Keratinocyte (primary cell): ENCODE measurements at regions not wholly inside any gene's neighbourhood (a gene's known extent, or its start where the extent isn't known, plus 50 kb on each side); places are given as distances from the start of the nearest gene placed in this dataset.
A peak's percentile ranks its signal among the peaks of the same experiment; 100 is the strongest.

ENCODE experiments used
- DNase-seq: peaks from one replicate; pipeline ENCODE4 v3.0.0-alpha.2; 2011; ENCODE audit warnings: low read depth, missing footprints, low spot score
- FAIRE-seq: peaks from 2 replicates; lab custom pipeline; 2011; peaks lifted over from hg19 to GRCh38; lab: Jason Lieb, UNC
- H2AFZ ChIP-seq: 2 replicates; pipeline ENCODE4 v1.6.0; 2012; ENCODE audit warnings: low read length, control low read depth, inconsistent platforms; ENCODE audit not compliant: control insufficient read depth
- H3K27ac ChIP-seq: 2 replicates; pipeline ENCODE4 v1.5.1; 2011; ENCODE audit warnings: low read length; ENCODE audit not compliant: control insufficient read depth, insufficient read depth
- H3K27me3 ChIP-seq: 3 replicates; pipeline ENCODE4 v1.6.0; 2011; ENCODE audit warnings: low read length; ENCODE audit not compliant: control insufficient read depth, insufficient read depth; ENCODE audit errors: extremely low read depth
- H3K36me3 ChIP-seq, 2 experiments: 2 replicates in 1 of 2; 3 replicates in 1 of 2; pipeline ENCODE4 v1.5.1; 2011; ENCODE audit warnings: low read length in 2 of 2, mild to moderate bottlenecking in 1 of 2; ENCODE audit not compliant: control insufficient read depth in 2 of 2, insufficient read depth in 2 of 2; ENCODE audit errors: extremely low read depth in 1 of 2
- H3K4me1 ChIP-seq: 3 replicates; pipeline ENCODE4 v1.5.1; 2011; ENCODE audit warnings: low read length; ENCODE audit not compliant: control insufficient read depth, insufficient read depth; ENCODE audit errors: extremely low read depth
- H3K4me2 ChIP-seq: 3 replicates; pipeline ENCODE4 v1.6.0; 2011; ENCODE audit warnings: low read depth, low read length; ENCODE audit not compliant: control insufficient read depth, insufficient read depth; ENCODE audit errors: extremely low read depth
- H3K4me3 ChIP-seq, 3 experiments: fragments of 200-600 bp in 1 of 3; sonication (generic) in 1 of 3; 2 replicates in 2 of 3; 3 replicates in 1 of 3; pipeline ENCODE4 v1.5.1; 2011 to 2016; ENCODE audit warnings: low read length in 3 of 3, mild to moderate bottlenecking in 3 of 3, control low read depth in 2 of 3, inconsistent platforms in 1 of 3, low read depth in 1 of 3, mixed read lengths in 1 of 3, mixed run types in 1 of 3, moderate library complexity in 1 of 3; ENCODE audit not compliant: control insufficient read depth in 2 of 3, insufficient read depth in 2 of 3; ENCODE audit errors: extremely low read depth in 1 of 3
- H3K79me2 ChIP-seq: 2 replicates; pipeline ENCODE4 v1.6.0; 2012; ENCODE audit warnings: low read length; ENCODE audit not compliant: control insufficient read depth, insufficient read depth
- H3K9ac ChIP-seq: 3 replicates; pipeline ENCODE4 v1.6.0; 2011; ENCODE audit warnings: low read length; ENCODE audit not compliant: control insufficient read depth, insufficient read depth; ENCODE audit errors: extremely low read depth
- H3K9me1 ChIP-seq: 3 replicates; pipeline ENCODE4 v1.6.0; 2011; ENCODE audit warnings: low read length; ENCODE audit not compliant: control insufficient read depth, insufficient read depth; ENCODE audit errors: extremely low read depth
- H3K9me3 ChIP-seq: 2 replicates; pipeline ENCODE4 v1.5.1; 2012; ENCODE audit warnings: low read depth, low read length; ENCODE audit not compliant: control insufficient read depth
- H4K20me1 ChIP-seq: 3 replicates; pipeline ENCODE4 v1.6.0; 2011; ENCODE audit warnings: low read length; ENCODE audit not compliant: control insufficient read depth, insufficient read depth; ENCODE audit errors: extremely low read depth
- EZH2 ChIP-seq: IDR thresholded peaks from one replicate; pipeline ENCODE4 v1.6.1; 2012; ENCODE audit warnings: inconsistent platforms, mild to moderate bottlenecking, low read length, moderate library complexity
- dilution Hi-C: fragments of 300-500 bp; cut with MboI; formaldehyde crosslinking; loops from one replicate; pipeline ENCODE4 v1.7.0; 2020; ENCODE audit warnings: low sequenced_read_pairs; ENCODE audit not compliant: extremely low pct_ligation_motif_present
- TF ChIP-seq, protein P1 (sequence below), 3 experiments: IDR thresholded peaks in 1 of 3; conservative IDR thresholded peaks in 1 of 3; optimal IDR thresholded peaks in 1 of 3; 2 replicates in 2 of 3; 3 replicates in 1 of 3; pipeline versions ENCODE3 to v1.5.1; 2011; ENCODE audit warnings: low read length in 3 of 3, mild to moderate bottlenecking in 3 of 3, moderate library complexity in 2 of 3, control low read depth in 1 of 3, inconsistent platforms in 1 of 3; ENCODE audit not compliant: insufficient read depth in 2 of 3; ENCODE audit errors: extremely low read depth in 1 of 3

DNA sequence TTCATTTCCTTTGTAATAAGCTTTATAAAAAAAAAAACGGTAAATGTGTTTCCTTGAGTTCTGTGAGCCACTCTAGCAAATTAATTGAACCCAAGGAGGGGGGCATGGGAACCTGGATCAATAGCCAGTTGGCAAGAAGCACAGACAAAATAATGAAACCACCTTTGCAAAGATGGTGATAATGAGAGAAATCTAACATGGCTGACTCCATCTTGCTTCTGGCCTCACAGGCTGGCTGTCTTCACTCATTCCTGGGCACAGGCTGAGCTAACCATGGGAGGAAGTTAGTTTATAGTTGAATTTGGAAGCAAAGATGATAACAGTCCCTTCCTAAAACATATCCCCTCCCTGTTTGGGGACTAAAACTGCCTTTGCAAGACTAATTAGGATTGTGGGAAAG is 95.1 kb downstream of the B3GNT2 start:
- no peak overlapping the region for H2AFZ ChIP-seq
- no peak overlapping the region for H3K4me2 ChIP-seq
- H3K36me3 ChIP-seq = no peaks in the 10 kb centered on the region
- H3K79me2 ChIP-seq = no peaks in the 10 kb centered on the region
- DNase-seq (no peak), FAIRE-seq (no peak)
- H3K9me3 ChIP-seq = no peaks in the 10 kb centered on the region
- no peaks in the 10 kb centered on the region for H3K9me1 ChIP-seq
- no peak for TF ChIP-seq EZH2
- TF ChIP-seq, protein P1, sequence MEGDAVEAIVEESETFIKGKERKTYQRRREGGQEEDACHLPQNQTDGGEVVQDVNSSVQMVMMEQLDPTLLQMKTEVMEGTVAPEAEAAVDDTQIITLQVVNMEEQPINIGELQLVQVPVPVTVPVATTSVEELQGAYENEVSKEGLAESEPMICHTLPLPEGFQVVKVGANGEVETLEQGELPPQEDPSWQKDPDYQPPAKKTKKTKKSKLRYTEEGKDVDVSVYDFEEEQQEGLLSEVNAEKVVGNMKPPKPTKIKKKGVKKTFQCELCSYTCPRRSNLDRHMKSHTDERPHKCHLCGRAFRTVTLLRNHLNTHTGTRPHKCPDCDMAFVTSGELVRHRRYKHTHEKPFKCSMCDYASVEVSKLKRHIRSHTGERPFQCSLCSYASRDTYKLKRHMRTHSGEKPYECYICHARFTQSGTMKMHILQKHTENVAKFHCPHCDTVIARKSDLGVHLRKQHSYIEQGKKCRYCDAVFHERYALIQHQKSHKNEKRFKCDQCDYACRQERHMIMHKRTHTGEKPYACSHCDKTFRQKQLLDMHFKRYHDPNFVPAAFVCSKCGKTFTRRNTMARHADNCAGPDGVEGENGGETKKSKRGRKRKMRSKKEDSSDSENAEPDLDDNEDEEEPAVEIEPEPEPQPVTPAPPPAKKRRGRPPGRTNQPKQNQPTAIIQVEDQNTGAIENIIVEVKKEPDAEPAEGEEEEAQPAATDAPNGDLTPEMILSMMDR (optimal IDR thresholded peaks at IDR 0.05 in 1 of 3, IDR thresholded peaks at IDR 0.05 in 1 of 3, conservative IDR thresholded peaks at IDR 0.05 in 1 of 3; ENCODE audit: extremely low read depth in 1 of 3, insufficient read depth in 2 of 3, low read length in 3 of 3) = no peak
- no peaks in the 10 kb centered on the region for H4K20me1 ChIP-seq
- H3K27me3 ChIP-seq = no peaks in the 10 kb centered on the region
- H3K4me1 ChIP-seq = peaks cover 10% of the 10 kb centered on the region
- no peak overlapping the region for H3K27ac ChIP-seq
- dilution Hi-C loops = no loop called here
- no peak overlapping the region for H3K9ac ChIP-seq
- H3K4me3 ChIP-seq = no peak overlapping the region

DNA sequence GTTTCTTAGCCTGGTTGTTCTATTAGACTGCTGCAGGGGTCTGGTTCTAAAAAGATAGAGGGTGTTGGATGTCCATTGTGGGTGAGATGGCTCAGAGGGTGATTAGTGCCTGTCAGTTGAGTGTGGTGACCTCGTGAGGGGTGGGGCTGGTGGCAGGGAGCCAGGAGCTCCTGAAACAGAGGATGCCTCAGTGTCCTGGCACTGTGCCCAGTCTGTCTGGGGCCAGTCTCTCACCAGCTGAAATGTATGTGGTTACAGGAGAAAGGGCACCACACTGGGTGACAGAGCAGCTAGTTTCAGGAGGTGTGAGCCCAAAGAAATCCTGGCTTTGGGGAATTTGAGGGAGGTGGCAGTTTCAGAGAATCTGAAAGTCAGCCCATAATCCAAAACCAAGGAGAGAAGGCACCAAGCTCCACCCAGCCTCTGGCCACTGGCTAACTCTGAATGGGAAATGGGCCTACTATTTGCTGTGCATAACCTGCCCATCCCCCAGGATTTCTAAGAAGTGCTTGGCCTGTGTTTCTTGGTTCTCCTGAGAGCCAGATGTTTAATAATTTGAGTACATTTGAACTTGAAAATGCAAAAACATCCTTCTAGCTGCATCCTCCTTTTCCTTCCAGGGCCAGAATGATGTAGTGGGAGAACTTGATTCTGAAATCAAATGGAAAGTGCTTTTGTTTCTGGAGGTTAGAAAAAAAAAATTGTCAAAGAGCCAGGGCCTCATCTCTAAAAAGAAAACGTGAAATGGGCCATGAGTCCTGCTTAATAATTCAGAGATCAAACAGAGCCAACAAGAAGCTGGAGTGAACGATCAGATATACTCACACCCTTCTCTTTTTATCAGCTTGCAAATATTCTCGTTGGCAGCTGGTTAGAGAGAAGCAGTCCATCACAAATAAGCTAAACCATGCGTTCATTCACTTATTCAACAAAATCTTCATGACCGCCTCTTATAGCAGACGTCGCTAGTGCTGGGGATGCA is 92.3 kb downstream of the B3GNT2 start:
- TF ChIP-seq EZH2 = no peak
- TF ChIP-seq, protein P1 (optimal IDR thresholded peaks at IDR 0.05 in 1 of 3, IDR thresholded peaks at IDR 0.05 in 1 of 3, conservative IDR thresholded peaks at IDR 0.05 in 1 of 3; ENCODE audit: extremely low read depth in 1 of 3, insufficient read depth in 2 of 3, low read length in 3 of 3) = no peak
- H3K9me3 ChIP-seq = peaks cover 2% of the 10 kb centered on the region
- no peaks in the 10 kb centered on the region for H3K9me1 ChIP-seq
- no peak for FAIRE-seq
- dilution Hi-C loops = no loop called here
- DNase-seq = peak; percentile 38
- H3K27ac ChIP-seq = no peak overlapping the region
- no peak overlapping the region for H3K9ac ChIP-seq
- H3K4me1 ChIP-seq = peaks cover 2% of the 10 kb centered on the region
- H3K79me2 ChIP-seq = no peaks in the 10 kb centered on the region
- no peak overlapping the region for H3K4me3 ChIP-seq
- H3K36me3 ChIP-seq = no peaks in the 10 kb centered on the region
- H4K20me1 ChIP-seq = no peaks in the 10 kb centered on the region
- no peaks in the 10 kb centered on the region for H3K27me3 ChIP-seq
- no peak overlapping the region for H2AFZ ChIP-seq
- no peak overlapping the region for H3K4me2 ChIP-seq
